DOHH2 (cell line): ENCODE measurements at regions not wholly inside any gene's neighbourhood (a gene's known extent, or its start where the extent isn't known, plus 50 kb on each side); places are given as distances from the start of the nearest gene placed in this dataset.

Source experiments
- EZH2phosphoT487 ChIP-seq: fragments of 200-600 bp; sonication (generic); IDR thresholded peaks from 2 replicates; pipeline ENCODE4 v1.6.1; 2017; ENCODE audit warnings: borderline replicate concordance, mild to moderate bottlenecking, antibody characterized with exemption, low read length, moderate library complexity, mixed read lengths
- TF ChIP-seq, protein P1 (sequence below): fragments of 200-600 bp; sonication (generic); IDR thresholded peaks from one replicate; pipeline ENCODE4 v1.5.1; 2014; ENCODE audit warnings: antibody characterized with exemption, mild to moderate bottlenecking, low read depth, low read length; ENCODE audit not compliant: poor library complexity, severe bottlenecking

DNA sequence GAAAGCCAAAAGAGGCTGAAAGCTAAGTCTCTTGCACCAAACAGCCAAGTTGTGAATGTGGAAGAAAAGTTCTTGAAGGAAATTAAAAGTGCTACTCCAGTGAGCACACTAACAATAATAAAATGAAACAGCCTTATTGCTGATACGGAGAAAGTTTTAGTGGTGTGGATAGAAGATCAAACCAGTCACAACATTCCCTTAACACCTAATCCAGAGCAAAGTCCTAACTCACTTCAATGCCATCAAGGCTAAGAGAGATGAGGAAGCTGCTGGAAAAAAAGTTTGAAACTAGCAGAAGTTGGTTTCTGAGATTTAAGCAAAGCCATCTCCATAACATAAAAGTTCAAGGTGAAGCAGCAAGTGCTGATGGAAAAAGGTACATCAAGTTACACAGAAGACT, 288.8 kb upstream of the RARB start:
- TF ChIP-seq, protein P1, sequence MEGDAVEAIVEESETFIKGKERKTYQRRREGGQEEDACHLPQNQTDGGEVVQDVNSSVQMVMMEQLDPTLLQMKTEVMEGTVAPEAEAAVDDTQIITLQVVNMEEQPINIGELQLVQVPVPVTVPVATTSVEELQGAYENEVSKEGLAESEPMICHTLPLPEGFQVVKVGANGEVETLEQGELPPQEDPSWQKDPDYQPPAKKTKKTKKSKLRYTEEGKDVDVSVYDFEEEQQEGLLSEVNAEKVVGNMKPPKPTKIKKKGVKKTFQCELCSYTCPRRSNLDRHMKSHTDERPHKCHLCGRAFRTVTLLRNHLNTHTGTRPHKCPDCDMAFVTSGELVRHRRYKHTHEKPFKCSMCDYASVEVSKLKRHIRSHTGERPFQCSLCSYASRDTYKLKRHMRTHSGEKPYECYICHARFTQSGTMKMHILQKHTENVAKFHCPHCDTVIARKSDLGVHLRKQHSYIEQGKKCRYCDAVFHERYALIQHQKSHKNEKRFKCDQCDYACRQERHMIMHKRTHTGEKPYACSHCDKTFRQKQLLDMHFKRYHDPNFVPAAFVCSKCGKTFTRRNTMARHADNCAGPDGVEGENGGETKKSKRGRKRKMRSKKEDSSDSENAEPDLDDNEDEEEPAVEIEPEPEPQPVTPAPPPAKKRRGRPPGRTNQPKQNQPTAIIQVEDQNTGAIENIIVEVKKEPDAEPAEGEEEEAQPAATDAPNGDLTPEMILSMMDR, result no peak
- no peak for TF ChIP-seq EZH2phosphoT487
